Caco-2 (cell line): ENCODE measurements at regions not wholly inside any gene's neighbourhood (a gene's known extent, or its start where the extent isn't known, plus 50 kb on each side); places are given as distances from the start of the nearest gene placed in this dataset.
A peak's percentile ranks its signal among the peaks of the same experiment; 100 is the strongest.

Experiments
- BruUV-seq: library from RNA; stranded (reverse); fragments of 400-500 nt; replicated peaks from 2 replicates; lab custom pipeline; 2021; lab: Mats Ljungman, UMichigan
- CTCF ChIA-PET: fragments of 300-600 bp; sonication (Branson Sonifier 250); formaldehyde crosslinking; loops from one replicate; lab custom pipeline; 2022; ENCODE audit warnings: antibody characterized with exemption; lab: Charles Lee
- POLR2A ChIA-PET: fragments of 300-600 bp; sonication (Branson Sonifier 250); formaldehyde crosslinking; loops from one replicate; lab custom pipeline; 2022; ENCODE audit warnings: antibody characterized with exemption; lab: Charles Lee
- DNase-seq, 2 experiments: peaks; one replicate each; pipeline versions ENCODE4 v3.0.0 to v3.0.0-alpha.2; 2020 to 2022
- H3K27me3 ChIP-seq: replicated peaks from 2 replicates; pipeline ENCODE4 v1.6.0; 2011; ENCODE audit warnings: low read length; ENCODE audit not compliant: control insufficient read depth, insufficient read depth
- H3K36me3 ChIP-seq: 2 replicates; pipeline ENCODE4 v1.5.1; 2011; ENCODE audit warnings: low read length; ENCODE audit not compliant: control insufficient read depth, insufficient read depth
- H3K4me1 ChIP-seq: fragments of 250-450 bp; sonication (Bioruptor Pico); 2 replicates; pipeline ENCODE4 v1.5.1; 2020; ENCODE audit warnings: mild to moderate bottlenecking
- H3K4me3 ChIP-seq: 2 replicates; pipeline ENCODE4 v1.5.1; 2011; ENCODE audit warnings: low read depth, mild to moderate bottlenecking, control low read depth, low read length
- H3K9me3 ChIP-seq: fragments of 250-450 bp; sonication (Bioruptor Pico); 2 replicates; pipeline ENCODE4 v1.5.1; 2020; ENCODE audit warnings: mild to moderate bottlenecking, moderate library complexity
- H3K27ac Mint-ChIP-seq: one replicate; pipeline ENCODE4 v1.8.0; 2022; ENCODE audit warnings: mixed read lengths; ENCODE audit not compliant: unreplicated experiment
- H3K27me3 Mint-ChIP-seq: one replicate; pipeline ENCODE4 v1.8.0; 2022; ENCODE audit warnings: mixed read lengths; ENCODE audit not compliant: insufficient read depth, unreplicated experiment
- H3K36me3 Mint-ChIP-seq: one replicate; pipeline ENCODE4 v1.8.0; 2022; ENCODE audit warnings: mild to moderate bottlenecking, mixed read lengths; ENCODE audit not compliant: insufficient read depth, unreplicated experiment
- H3K4me1 Mint-ChIP-seq: one replicate; pipeline ENCODE4 v1.8.0; 2022; ENCODE audit warnings: low read depth, mixed read lengths; ENCODE audit not compliant: unreplicated experiment
- H3K4me3 Mint-ChIP-seq: one replicate; pipeline ENCODE4 v1.8.0; 2022; ENCODE audit warnings: mild to moderate bottlenecking, moderate library complexity, mixed read lengths; ENCODE audit not compliant: unreplicated experiment
- H3K9me3 Mint-ChIP-seq: one replicate; pipeline ENCODE4 v1.8.0; 2022; ENCODE audit warnings: mixed read lengths; ENCODE audit not compliant: unreplicated experiment
- CTCF ChIP-seq, 2 experiments: fragments of 200-600 bp in 1 of 2; IDR thresholded peaks; 1 replicate in 1 of 2; 2 replicates in 1 of 2; pipeline versions ENCODE4 v1.5.1 to v1.8.0; 2011 to 2022; ENCODE audit warnings: antibody characterized with exemption in 1 of 2, control low read depth in 1 of 2, inconsistent platforms in 1 of 2, low read depth in 1 of 2, low read length in 1 of 2, mild to moderate bottlenecking in 1 of 2, moderate library complexity in 1 of 2; ENCODE audit not compliant: insufficient read depth in 1 of 2, severe bottlenecking in 1 of 2, unreplicated experiment in 1 of 2
- intact Hi-C: fragments of 100-400 bp; cut with micrococcal nuclease; formaldehyde crosslinking; loops from one replicate; pipeline ENCODE4 v1.10.0; 2022; ENCODE audit not compliant: unreplicated experiment

- H3K27me3 ChIP-seq = no peaks in the 10 kb centered on the region
These were observed 386.8 kb downstream of the FGF10 start for GRCh38 chr5:44002381-44002901.

GRCh38 chr5:44001675-44002380, 387.4 kb downstream of the FGF10 start:
- peaks cover 20% of the 10 kb centered on the region for H3K9me3 Mint-ChIP-seq
- TF ChIP-seq CTCF (IDR thresholded peaks at IDR 0.05; ENCODE audit: insufficient read depth in 1 of 2, low read depth in 1 of 2, low read length in 1 of 2, severe bottlenecking in 1 of 2, unreplicated experiment in 1 of 2) = no peak
- H3K9me3 ChIP-seq = no peaks in the 10 kb centered on the region
- peaks cover 17% of the 10 kb centered on the region for H3K4me1 Mint-ChIP-seq
- no peaks in the 10 kb centered on the region for H3K36me3 Mint-ChIP-seq
- no peak overlapping the region for H3K4me3 Mint-ChIP-seq
- intact Hi-C loops = no loop called here
- ChIA-PET POLR2A (no interaction called here), CTCF (interaction anchor here (0.7 kb wide), 1 partner anchor 689 kb away, joined by 3 read pairs; the partner anchor contains the start of gene HMGCS1)
- peak overlapping the region; percentile 25 for H3K27ac Mint-ChIP-seq
- no TSS peak for BruUV-seq
- no peaks in the 10 kb centered on the region for H3K27me3 ChIP-seq
- no peaks in the 10 kb centered on the region for H3K27me3 Mint-ChIP-seq
- H3K4me1 ChIP-seq = peaks cover 12% of the 10 kb centered on the region; the same call in 1 of the 2 replicates
- no peak for DNase-seq
- H3K4me3 ChIP-seq = no peak overlapping the region
- no peaks in the 10 kb centered on the region for H3K36me3 ChIP-seq

More at GRCh38 chr5:44002381-44002901, 386.8 kb downstream of the FGF10 start:
- peaks cover 20% of the 10 kb centered on the region for H3K9me3 Mint-ChIP-seq
- CTCF ChIA-PET = interaction anchor here (0.7 kb wide), 1 partner anchor 689 kb away, joined by 3 read pairs; the partner anchor contains the start of gene HMGCS1
- no peak for TF ChIP-seq CTCF (IDR thresholded peaks at IDR 0.05; ENCODE audit: insufficient read depth in 1 of 2, low read depth in 1 of 2, low read length in 1 of 2, severe bottlenecking in 1 of 2, unreplicated experiment in 1 of 2)
- intact Hi-C loops = no loop called here
- no peaks in the 10 kb centered on the region for H3K36me3 Mint-ChIP-seq
- BruUV-seq = no TSS peak
- Histone ChIP-seq H3K36me3 (no peaks in the 10 kb centered on the region), H3K4me1 (peaks cover 12% of the 10 kb centered on the region; the same call in 1 of the 2 replicates), H3K9me3 (no peaks in the 10 kb centered on the region), H3K4me3 (no peak overlapping the region)
- peak overlapping the region; percentile 25 for H3K27ac Mint-ChIP-seq
- peaks cover 17% of the 10 kb centered on the region for H3K4me1 Mint-ChIP-seq
- H3K4me3 Mint-ChIP-seq = no peak overlapping the region
- POLR2A ChIA-PET = no interaction called here
- DNase-seq = peak in 1 of 2 experiments; percentile 14
- H3K27me3 Mint-ChIP-seq = no peaks in the 10 kb centered on the region

- no peaks in the 10 kb centered on the region for H3K9me3 ChIP-seq
- no peaks in the 10 kb centered on the region for H3K27me3 Mint-ChIP-seq
- H3K4me1 Mint-ChIP-seq = peaks cover 17% of the 10 kb centered on the region
- H3K27me3 ChIP-seq = no peaks in the 10 kb centered on the region
- intact Hi-C loops = no loop called here
- no peak overlapping the region for H3K27ac Mint-ChIP-seq
- H3K4me3 ChIP-seq = no peak overlapping the region
- no peak for TF ChIP-seq CTCF (IDR thresholded peaks at IDR 0.05; ENCODE audit: insufficient read depth in 1 of 2, low read depth in 1 of 2, low read length in 1 of 2, severe bottlenecking in 1 of 2, unreplicated experiment in 1 of 2)
- H3K36me3 ChIP-seq = no peaks in the 10 kb centered on the region
- POLR2A ChIA-PET = no interaction called here
- H3K36me3 Mint-ChIP-seq = no peaks in the 10 kb centered on the region
- CTCF ChIA-PET = no interaction called here
- no TSS peak for BruUV-seq
- H3K9me3 Mint-ChIP-seq = peaks cover 20% of the 10 kb centered on the region
- DNase-seq = no peak
- H3K4me3 Mint-ChIP-seq = no peak overlapping the region
- H3K4me1 ChIP-seq = peaks cover 12% of the 10 kb centered on the region; the same call in 1 of the 2 replicates
These were observed 388.0 kb downstream of the FGF10 start for GRCh38 chr5:44001236-44001635.
